GM18873 (cell line): ENCODE measurements at regions not wholly inside any gene's neighbourhood (a gene's known extent, or its start where the extent isn't known, plus 50 kb on each side); places are given as distances from the start of the nearest gene placed in this dataset.
"Not testable (repeated sequence)": the region's sequence is repeated elsewhere in the genome, so short reads cannot be mapped to it uniquely, and the experiment has no call there.

Experiments
- ATAC-seq: cut with Tn5 transposase; IDR thresholded peaks from one replicate; pipeline ENCODE4 v1.9.1; 2021; ENCODE audit warnings: mild to moderate bottlenecking, moderate library complexity, moderate number of reproducible peaks; ENCODE audit not compliant: unreplicated experiment, low FRiP score

GRCh38 chr3:67145738-67146137, 147.6 kb downstream of the KBTBD8 start:
- ATAC-seq: no peak

GRCh38 chr3:67154429-67154828, 156.3 kb downstream of the KBTBD8 start:
- ATAC-seq: no peak

- no peak for ATAC-seq
Measured at GRCh38 chr3:67167481-67167880, 169.4 kb downstream of the KBTBD8 start.

DNA sequence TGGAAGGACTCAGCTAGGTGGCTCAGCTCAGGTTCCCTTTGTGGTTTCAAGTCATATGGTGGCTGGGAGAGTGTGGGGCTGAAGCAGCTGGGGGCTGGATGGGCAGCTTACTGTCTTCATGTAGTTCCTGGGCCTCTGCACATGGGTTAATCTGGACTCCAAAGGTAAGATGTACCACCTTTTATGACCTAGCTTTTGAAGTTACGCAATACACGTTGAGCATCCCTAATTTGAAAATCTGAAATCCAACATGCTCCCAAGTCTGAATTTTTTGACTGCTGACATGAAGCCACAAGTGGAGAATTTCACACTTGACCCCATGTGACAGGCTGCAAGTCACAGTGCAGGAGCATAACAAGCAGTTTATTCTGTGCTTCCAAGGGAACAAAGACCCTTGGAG, 173.7 kb downstream of the KBTBD8 start:
- no peak for ATAC-seq

DNA sequence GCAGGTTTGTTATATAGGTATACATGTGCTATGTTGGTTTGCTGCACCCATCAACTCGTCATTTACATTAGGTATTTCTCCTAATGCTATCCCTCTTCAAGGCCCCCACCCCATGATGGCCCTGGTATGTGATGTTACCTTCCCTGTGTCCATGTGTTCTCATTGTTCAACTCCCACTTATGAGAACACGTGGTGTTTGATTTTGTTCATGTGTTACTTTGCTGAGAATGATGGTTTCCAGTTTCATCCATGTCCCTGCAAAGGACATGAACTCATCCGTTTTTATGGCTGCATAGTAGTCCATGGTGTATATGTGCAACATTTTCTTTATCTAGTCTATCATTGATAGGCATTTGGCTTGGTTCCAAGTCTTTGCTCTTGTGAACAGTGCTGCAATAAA, 175.0 kb downstream of the KBTBD8 start:
- ATAC-seq: not testable (repeated sequence)

DNA sequence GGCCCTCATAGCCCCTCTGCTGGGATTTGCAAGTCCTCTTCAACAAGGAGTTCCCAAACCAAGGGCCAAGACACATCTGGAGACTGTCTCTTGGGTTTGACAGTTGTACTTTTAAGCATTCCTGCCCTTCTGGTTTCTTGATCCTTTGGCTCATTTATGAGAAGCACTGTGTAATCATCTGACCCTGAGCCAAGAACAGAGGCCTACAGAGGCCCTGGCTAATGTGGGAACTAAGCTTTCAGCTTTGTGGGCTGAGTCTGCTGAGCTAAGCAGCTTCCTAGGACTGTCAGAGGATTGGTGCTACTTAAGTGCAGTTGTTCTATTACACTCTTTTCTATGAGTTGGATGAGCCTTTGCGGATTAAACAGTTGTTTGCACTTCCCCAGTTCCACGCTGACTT, 178.3 kb downstream of the KBTBD8 start:
- no peak for ATAC-seq

DNA sequence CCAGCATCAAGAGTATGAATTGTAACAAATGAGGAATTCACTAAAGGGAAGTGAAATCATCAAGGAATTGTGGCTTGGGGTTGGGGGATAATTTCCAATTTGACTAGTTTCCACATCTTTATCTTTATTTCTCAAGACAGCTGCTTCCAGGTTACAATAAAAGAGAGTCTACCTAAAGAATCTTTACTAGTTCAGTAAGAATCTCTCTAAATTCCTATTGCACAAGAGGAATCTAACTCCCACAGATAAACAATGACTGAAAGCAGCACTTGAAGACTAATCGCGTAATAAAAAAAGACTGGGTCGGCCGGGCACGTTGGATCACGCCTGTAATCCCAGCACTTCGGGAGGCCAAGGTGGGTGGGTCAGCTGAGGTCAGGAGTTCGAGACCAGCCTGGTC, 194.4 kb downstream of the KBTBD8 start:
- ATAC-seq: no peak

DNA sequence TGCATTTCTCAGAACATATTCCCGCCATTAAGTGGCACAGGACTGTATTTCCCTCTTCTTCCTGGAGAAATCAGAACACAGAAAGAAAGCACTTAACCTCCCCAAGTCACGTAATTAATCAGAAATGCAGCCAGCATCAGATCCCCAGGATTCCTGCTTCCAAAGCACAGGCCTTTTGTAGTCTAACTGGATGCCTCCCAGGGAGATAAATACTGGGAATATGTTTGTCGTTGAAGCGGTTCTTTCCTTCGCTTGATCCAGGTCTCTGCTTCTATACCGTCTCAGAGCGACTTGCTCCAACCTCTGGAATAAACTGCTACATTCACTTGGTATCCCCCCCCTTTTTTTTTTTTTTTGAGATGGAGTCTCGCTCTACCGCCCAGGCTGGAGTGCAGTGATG, 198.6 kb downstream of the KBTBD8 start:
- no peak for ATAC-seq

GRCh38 chr3:67198374-67198773, 200.3 kb downstream of the KBTBD8 start:
- ATAC-seq: no peak

DNA sequence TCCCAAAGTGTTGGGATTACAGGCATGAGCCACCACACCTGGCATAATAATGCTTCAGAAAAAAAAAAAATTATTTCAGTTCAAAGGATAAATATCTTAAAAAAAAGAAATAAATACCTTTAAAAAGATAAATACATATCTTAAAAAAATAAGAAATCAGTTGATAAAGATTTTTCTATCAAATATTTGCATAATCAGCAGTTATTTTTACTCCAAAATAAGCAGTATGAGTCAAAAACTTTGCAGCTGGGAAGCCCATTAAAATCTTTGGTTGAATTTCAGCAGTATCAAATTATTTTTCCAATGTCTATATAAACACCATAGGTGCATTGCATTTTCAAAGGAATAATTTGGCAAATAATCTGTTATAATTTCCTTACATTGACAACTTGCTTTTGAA, 202.5 kb downstream of the KBTBD8 start:
- no peak for ATAC-seq

DNA sequence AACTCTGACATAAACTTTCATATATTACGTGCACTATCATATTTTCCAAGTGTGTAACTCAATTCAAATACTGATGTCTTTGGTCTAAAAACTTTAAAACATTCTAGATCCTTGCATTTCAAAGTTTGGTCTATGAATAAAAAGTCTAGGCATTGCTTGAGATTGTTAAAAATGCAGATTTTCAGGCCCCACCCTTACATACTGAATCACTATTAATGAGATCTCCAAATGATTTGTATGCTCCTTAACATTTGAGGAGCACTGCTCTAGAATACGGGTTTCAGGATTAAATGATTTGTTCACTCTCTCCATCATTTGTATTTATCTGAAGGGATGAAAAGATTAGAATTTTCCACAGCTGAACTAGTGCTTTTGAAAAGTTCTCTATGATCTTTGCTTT, 202.9 kb downstream of the KBTBD8 start:
- no peak for ATAC-seq

DNA sequence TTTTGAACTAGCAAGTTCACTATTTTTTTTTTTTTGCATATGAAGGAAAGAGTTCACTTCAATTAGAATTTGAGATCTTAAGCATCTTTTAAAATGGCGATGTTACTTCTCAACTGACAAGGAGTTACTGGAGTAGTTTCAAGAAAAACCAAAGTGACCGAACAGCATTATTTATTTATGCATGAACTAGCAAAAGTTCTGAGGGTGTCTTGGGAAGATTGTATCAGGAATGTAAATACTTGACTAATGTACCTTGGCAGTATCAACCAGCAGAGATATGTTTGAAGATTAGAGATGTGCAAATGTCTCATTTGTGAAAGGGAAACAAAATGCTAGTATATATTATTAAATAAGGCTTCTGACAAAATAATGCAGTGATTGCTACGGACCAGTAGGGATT, 203.9 kb downstream of the KBTBD8 start:
- no peak for ATAC-seq

DNA sequence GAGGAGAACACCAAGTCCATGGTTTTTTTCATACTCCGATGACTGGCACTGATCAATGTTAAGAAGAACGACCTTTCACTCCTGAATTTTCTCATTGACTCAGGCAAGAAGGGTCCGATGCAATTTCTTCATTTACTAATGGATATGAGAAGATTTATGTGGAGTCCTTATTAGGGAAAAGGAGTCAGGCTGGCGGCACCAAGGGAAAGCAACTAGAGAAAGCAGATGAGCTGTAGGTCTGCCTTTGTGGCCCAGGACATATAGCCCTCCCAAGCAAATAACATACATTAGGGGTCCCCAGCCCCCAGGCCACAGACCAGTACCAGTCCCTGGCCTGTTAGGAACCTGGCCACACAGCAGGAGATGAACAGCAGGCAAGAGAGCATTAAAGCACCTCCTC, 206.8 kb downstream of the KBTBD8 start:
- no peak for ATAC-seq

DNA sequence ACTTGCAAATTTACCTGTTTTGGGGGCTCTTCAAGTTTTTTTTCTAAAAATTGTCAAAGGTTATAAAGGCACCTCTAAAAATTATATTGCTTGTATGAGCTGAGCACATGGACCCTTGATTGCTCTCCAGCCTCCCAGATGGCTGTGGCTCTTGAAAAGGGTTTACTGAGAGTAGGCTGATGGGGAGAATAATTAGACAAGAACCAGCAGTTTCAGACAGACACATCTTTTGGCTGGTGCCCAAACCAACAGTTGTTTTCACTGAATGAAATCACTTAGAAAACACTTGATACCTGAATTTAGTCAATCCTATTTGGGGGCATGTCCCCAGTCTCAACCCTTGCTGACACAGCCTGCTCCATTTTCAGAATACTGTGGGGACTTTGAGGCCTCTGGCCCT, 217.6 kb downstream of the KBTBD8 start:
- ATAC-seq: no peak

DNA sequence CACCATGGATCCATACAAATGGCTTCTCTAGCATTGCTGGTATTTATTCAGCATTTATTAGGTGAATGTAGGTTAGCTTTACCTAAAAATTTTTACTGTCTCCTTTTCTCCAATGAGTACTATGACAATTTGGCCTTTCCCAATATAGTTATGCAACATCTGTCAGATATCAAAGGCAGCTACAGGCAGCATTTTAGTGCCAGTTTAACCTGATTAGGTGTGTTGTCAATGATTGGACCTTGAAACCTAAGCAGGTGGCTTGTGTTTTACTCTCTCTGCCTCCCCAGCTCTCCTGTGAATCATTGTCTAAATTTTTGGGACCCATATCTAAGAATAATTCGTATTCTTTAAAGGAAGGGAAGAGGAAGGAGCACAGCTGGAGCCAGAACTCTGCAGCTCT, 228.9 kb downstream of the KBTBD8 start:
- ATAC-seq: no peak

DNA sequence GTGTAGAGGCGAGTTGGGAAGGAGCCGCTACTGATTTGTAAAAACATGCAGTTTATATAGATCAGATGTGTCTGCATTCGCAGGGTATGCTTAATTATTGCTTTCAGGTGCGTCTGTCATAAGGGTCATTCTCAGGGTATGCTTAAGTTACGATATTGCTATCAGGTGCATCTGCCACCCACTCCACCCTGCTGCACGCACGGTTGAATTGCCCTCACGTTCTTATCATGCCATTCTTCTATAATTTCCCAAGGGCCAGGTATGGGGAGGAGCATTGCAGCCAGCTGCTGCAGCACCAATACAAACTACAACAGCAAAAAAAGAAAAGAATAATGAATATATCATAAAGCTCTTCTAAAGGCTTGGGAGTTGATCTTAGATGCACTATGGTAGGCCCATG, 230.0 kb downstream of the KBTBD8 start:
- no peak for ATAC-seq

GRCh38 chr3:67232642-67233041, 234.5 kb downstream of the KBTBD8 start:
- ATAC-seq: no peak

DNA sequence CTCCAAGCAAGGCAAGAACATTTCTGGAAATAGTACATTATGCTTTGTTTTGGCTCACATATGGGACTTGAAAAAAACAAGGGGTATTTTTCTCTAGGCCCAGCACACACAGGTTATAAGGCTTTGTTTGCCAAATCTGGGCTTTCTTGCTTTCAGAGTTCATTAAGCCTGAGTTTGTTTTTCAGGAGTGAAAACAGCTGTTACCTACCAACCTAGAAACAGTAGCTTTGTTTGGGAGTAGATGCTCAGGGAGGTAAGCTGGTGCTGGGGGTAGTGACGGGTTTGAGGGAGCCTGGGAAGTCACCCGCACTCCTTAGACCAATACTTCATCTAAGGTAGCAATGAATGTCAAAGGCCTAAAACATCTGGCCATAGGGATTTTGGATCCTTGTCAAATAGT, 241.2 kb downstream of the KBTBD8 start:
- ATAC-seq: no peak

DNA sequence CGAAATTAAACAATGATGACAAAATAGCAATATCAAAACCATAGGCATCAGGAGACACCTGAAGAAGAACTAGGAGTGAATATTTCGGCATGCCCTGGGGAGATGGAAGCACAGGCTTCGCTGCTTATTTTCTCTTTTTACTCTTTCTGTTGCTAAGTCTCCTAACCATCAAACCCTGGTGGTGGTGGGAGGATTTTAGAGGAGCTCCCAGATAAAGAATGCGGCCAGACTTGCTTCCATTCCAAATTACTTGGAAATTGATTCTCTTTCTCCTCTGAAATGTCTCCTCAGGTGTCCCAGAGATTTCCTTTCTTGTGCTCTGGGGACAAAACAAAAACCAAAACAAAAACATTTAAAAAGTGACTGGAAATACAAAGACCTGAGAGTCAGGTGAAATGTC, 243.0 kb downstream of the KBTBD8 start:
- no peak for ATAC-seq

- ATAC-seq: no peak
Measured at GRCh38 chr3:67244130-67244529, 246.0 kb downstream of the KBTBD8 start.

DNA sequence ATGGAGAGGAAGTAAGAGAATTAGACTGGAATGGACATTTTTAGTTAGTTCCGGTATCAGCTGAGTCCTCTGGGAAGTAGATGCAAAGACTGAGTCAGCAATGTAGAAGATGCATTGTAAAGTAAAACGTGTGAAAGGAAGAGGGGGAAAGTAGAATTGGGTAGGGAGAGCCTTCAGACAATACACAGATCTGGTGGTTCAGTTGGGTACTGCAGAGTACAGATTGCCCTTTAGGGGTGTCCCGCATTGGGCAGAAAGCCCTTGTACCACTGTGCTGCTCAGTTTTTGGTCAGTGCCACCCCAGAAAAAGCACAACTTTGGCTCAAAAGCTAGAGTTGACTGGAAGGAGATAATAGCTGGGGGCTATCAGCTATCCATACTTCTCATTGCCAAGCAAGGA, 247.4 kb downstream of the KBTBD8 start:
- ATAC-seq: no peak

DNA sequence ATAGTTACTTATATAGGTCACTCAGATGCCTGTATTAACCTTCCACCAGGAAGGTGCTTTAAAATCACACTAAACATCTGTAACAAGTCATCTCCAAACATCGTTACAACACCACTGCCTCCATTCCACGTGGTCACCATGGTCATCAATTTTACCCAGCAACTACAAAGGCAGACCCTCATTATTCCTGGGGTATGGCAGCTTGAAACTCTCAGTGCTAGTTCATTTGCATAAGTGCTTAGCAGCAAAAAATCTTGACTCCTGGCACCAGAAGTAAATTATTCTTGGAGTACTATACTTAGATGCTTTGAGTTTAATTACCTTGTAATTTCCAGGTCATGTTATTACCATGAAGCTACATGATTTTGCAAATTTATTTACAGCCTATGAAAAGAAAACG, 250.6 kb downstream of the KBTBD8 start:
- ATAC-seq: no peak

DNA sequence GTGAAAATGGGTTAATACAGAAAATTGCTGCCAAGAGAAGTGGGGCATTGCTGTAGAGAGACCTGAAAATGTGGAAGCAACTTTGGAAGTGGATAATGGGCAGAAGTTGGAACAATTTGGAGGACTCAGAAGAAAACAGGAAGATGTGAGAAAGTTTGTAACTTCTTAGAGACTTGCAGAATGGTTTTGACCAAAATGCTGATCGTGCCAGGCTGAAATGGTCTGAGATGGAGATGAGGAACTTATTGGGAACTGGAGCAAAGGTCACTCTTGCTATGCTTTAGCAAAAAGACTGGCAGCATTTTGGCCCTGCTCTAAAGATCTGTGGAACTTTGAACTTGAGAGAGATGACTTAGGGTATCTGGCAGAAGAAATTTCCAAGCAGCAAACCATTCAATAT, 254.8 kb downstream of the KBTBD8 start:
- not testable (repeated sequence) for ATAC-seq
